ENCODE measurements at regions not wholly inside any gene's neighbourhood (a gene's known extent, or its start where the extent isn't known, plus 50 kb on each side); places are given as distances from the start of the nearest gene placed in this dataset.

GRCh38 chr2:21728133-21728532 is 604.4 kb downstream of the TDRD15 start:
- WGBS (ENCODE audit: extremely low coverage, insufficient coverage, low lambda C conversion rate): no CpG with 5 or more reads among the region's 2 CpGs

GRCh38 chr2:21730141-21730540 is 606.4 kb downstream of the TDRD15 start:
- Histone ChIP-seq H3K9ac (ENCODE audit: low read length) (no peak overlapping the region), H3K79me1 (ENCODE audit: low read length) (no peaks in the 10 kb centered on the region), H3K27me3 (ENCODE audit: insufficient read depth, low read length, poor library complexity) (no peaks in the 10 kb centered on the region), H3K36me3 (ENCODE audit: control insufficient read depth, insufficient read depth, low read length) (no peaks in the 10 kb centered on the region), H3K56ac (ENCODE audit: low read length) (no peak overlapping the region), H4K8ac (ENCODE audit: low read depth, low read length) (no peak overlapping the region), H3K23ac (ENCODE audit: low read length) (no peak overlapping the region), H2BK120ac (ENCODE audit: low read depth, low read length) (no peak overlapping the region), H2AK5ac (ENCODE audit: low read length) (no peak overlapping the region), H4K5ac (ENCODE audit: low read length) (no peak overlapping the region), H3K4me3 (ENCODE audit: low read length) (no peak overlapping the region), H3K27ac (ENCODE audit: low read depth, low read length) (no peak overlapping the region), H3K18ac (ENCODE audit: low read length) (no peak overlapping the region), H3K4me1 (ENCODE audit: control insufficient read depth, low read depth, low read length) (no peaks in the 10 kb centered on the region), H2BK5ac (ENCODE audit: low read length) (no peak overlapping the region), H3K79me2 (ENCODE audit: control insufficient read depth, insufficient read depth, low read length) (no peaks in the 10 kb centered on the region), H3K4me2 (ENCODE audit: low read length) (no peak overlapping the region), H2BK15ac (replicated peaks; ENCODE audit: low read depth) (no peak overlapping the region), H3K4ac (ENCODE audit: low read depth, low read length) (no peak overlapping the region)
- WGBS (ENCODE audit: extremely low coverage, insufficient coverage, low lambda C conversion rate): no CpG with 5 or more reads among the region's 3 CpGs
- no peak for DNase-seq

More at GRCh38 chr2:21728133-21728532, 604.4 kb downstream of the TDRD15 start:
- no peak overlapping the region for H3K18ac ChIP-seq (ENCODE audit: low read length)
- H3K4me2 ChIP-seq (ENCODE audit: low read length): no peak overlapping the region
- no peak overlapping the region for H2BK15ac ChIP-seq (replicated peaks; ENCODE audit: low read depth)
- no peak overlapping the region for H3K4ac ChIP-seq (ENCODE audit: low read depth, low read length)
- no peak overlapping the region for H2BK5ac ChIP-seq (ENCODE audit: low read length)
- no peak for DNase-seq
- no peak overlapping the region for H3K4me3 ChIP-seq (ENCODE audit: low read length)
- no peaks in the 10 kb centered on the region for H3K36me3 ChIP-seq (ENCODE audit: control insufficient read depth, insufficient read depth, low read length)
- no peak overlapping the region for H4K8ac ChIP-seq (ENCODE audit: low read depth, low read length)
- H3K9ac ChIP-seq (ENCODE audit: low read length): no peak overlapping the region
- no peak overlapping the region for H3K27ac ChIP-seq (ENCODE audit: low read depth, low read length)
- no peak overlapping the region for H2AK5ac ChIP-seq (ENCODE audit: low read length)
- H3K23ac ChIP-seq (ENCODE audit: low read length): no peak overlapping the region
- H3K27me3 ChIP-seq (ENCODE audit: insufficient read depth, low read length, poor library complexity): no peaks in the 10 kb centered on the region
- no peaks in the 10 kb centered on the region for H3K79me2 ChIP-seq (ENCODE audit: control insufficient read depth, insufficient read depth, low read length)
- no peak overlapping the region for H4K5ac ChIP-seq (ENCODE audit: low read length)
- H3K4me1 ChIP-seq (ENCODE audit: control insufficient read depth, low read depth, low read length): no peaks in the 10 kb centered on the region
- H2BK120ac ChIP-seq (ENCODE audit: low read depth, low read length): no peak overlapping the region
- no peaks in the 10 kb centered on the region for H3K79me1 ChIP-seq (ENCODE audit: low read length)
- no peak overlapping the region for H3K56ac ChIP-seq (ENCODE audit: low read length)

DNA sequence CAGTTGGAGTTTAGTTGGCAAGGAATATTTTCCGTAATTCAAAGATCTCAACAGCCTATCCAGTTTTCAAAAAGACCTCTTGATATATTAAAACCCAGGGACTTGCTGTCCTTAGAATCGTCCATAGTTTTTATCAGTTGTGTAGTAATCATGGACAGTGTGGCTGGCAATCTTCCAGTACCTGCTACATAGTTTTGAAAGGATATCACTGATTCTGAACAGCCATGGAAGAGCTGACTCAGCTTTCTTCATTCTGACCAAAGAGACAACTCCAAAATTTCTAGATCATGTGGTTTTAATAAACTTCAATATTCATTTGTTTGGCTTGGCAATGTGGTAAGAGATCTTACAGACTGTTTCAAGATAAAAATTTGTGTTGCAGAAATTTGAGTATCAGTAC is 616.7 kb downstream of the TDRD15 start:
- Histone ChIP-seq H3K23ac (ENCODE audit: low read length) (no peak overlapping the region), H2BK5ac (ENCODE audit: low read length) (no peak overlapping the region), H3K4ac (ENCODE audit: low read depth, low read length) (no peak overlapping the region), H3K4me2 (ENCODE audit: low read length) (no peak overlapping the region), H3K4me1 (ENCODE audit: control insufficient read depth, low read depth, low read length) (no peaks in the 10 kb centered on the region), H2BK120ac (ENCODE audit: low read depth, low read length) (no peak overlapping the region), H3K36me3 (ENCODE audit: control insufficient read depth, insufficient read depth, low read length) (no peaks in the 10 kb centered on the region), H3K79me2 (ENCODE audit: control insufficient read depth, insufficient read depth, low read length) (no peaks in the 10 kb centered on the region), H3K79me1 (ENCODE audit: low read length) (no peaks in the 10 kb centered on the region), H3K27me3 (ENCODE audit: insufficient read depth, low read length, poor library complexity) (no peaks in the 10 kb centered on the region), H2AK5ac (ENCODE audit: low read length) (no peak overlapping the region), H3K9ac (ENCODE audit: low read length) (no peak overlapping the region), H3K27ac (ENCODE audit: low read depth, low read length) (no peak overlapping the region), H2BK15ac (replicated peaks; ENCODE audit: low read depth) (no peak overlapping the region), H3K56ac (ENCODE audit: low read length) (no peak overlapping the region), H3K4me3 (ENCODE audit: low read length) (no peak overlapping the region), H4K8ac (ENCODE audit: low read depth, low read length) (no peak overlapping the region), H4K5ac (ENCODE audit: low read length) (no peak overlapping the region), H3K18ac (ENCODE audit: low read length) (no peak overlapping the region)
- DNase-seq: no peak
- no CpG with 5 or more reads among the region's 2 CpGs for WGBS (ENCODE audit: extremely low coverage, insufficient coverage, low lambda C conversion rate)

- Histone ChIP-seq H3K4ac (ENCODE audit: low read depth, low read length) (no peak overlapping the region), H2AK5ac (ENCODE audit: low read length) (no peak overlapping the region), H4K8ac (ENCODE audit: low read depth, low read length) (no peak overlapping the region), H3K79me2 (ENCODE audit: control insufficient read depth, insufficient read depth, low read length) (no peaks in the 10 kb centered on the region), H3K18ac (ENCODE audit: low read length) (no peak overlapping the region), H3K27ac (ENCODE audit: low read depth, low read length) (no peak overlapping the region), H3K4me3 (ENCODE audit: low read length) (no peak overlapping the region), H2BK15ac (replicated peaks; ENCODE audit: low read depth) (no peak overlapping the region), H3K9ac (ENCODE audit: low read length) (no peak overlapping the region), H3K36me3 (ENCODE audit: control insufficient read depth, insufficient read depth, low read length) (no peaks in the 10 kb centered on the region), H4K5ac (ENCODE audit: low read length) (no peak overlapping the region), H3K79me1 (ENCODE audit: low read length) (no peaks in the 10 kb centered on the region), H3K23ac (ENCODE audit: low read length) (no peak overlapping the region), H2BK5ac (ENCODE audit: low read length) (no peak overlapping the region), H3K4me1 (ENCODE audit: control insufficient read depth, low read depth, low read length) (no peaks in the 10 kb centered on the region), H3K4me2 (ENCODE audit: low read length) (no peak overlapping the region), H3K27me3 (ENCODE audit: insufficient read depth, low read length, poor library complexity) (no peaks in the 10 kb centered on the region), H3K56ac (ENCODE audit: low read length) (no peak overlapping the region), H2BK120ac (ENCODE audit: low read depth, low read length) (no peak overlapping the region)
- no CpG with 5 or more reads among the region's 3 CpGs for WGBS (ENCODE audit: extremely low coverage, insufficient coverage, low lambda C conversion rate)
- DNase-seq: no peak
Measured at GRCh38 chr2:21746499-21746898, 622.7 kb downstream of the TDRD15 start.

DNA sequence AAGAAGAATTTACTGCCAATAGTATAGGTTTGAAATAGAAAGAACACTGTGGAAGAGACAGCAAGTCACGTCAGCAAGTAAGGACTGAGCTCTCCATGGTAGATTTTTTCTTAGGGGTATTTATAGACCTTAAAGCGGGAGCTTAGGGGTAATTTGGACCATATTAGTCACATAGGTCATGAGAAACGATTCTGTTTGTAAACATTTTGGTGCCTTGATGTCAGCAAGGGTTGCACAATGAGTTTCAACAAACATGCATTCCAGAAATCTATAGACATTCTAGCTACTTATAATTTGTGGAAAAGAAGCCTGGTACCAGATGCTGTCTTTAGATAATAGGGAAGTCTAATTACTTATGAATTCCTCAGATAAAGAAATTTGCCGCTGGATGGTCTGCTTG is 624.7 kb downstream of the TDRD15 start:
- H2BK5ac ChIP-seq (ENCODE audit: low read length): no peak overlapping the region
- no peak overlapping the region for H3K4ac ChIP-seq (ENCODE audit: low read depth, low read length)
- H3K27me3 ChIP-seq (ENCODE audit: insufficient read depth, low read length, poor library complexity): no peaks in the 10 kb centered on the region
- no peak overlapping the region for H3K27ac ChIP-seq (ENCODE audit: low read depth, low read length)
- no peak overlapping the region for H2AK5ac ChIP-seq (ENCODE audit: low read length)
- H3K4me2 ChIP-seq (ENCODE audit: low read length): no peak overlapping the region
- no peak overlapping the region for H2BK120ac ChIP-seq (ENCODE audit: low read depth, low read length)
- H4K5ac ChIP-seq (ENCODE audit: low read length): no peak overlapping the region
- WGBS (ENCODE audit: extremely low coverage, insufficient coverage, low lambda C conversion rate): no CpG with 5 or more reads among the region's 4 CpGs
- no peaks in the 10 kb centered on the region for H3K79me2 ChIP-seq (ENCODE audit: control insufficient read depth, insufficient read depth, low read length)
- H3K9ac ChIP-seq (ENCODE audit: low read length): no peak overlapping the region
- H3K36me3 ChIP-seq (ENCODE audit: control insufficient read depth, insufficient read depth, low read length): no peaks in the 10 kb centered on the region
- H3K4me1 ChIP-seq (ENCODE audit: control insufficient read depth, low read depth, low read length): no peaks in the 10 kb centered on the region
- no peak overlapping the region for H3K56ac ChIP-seq (ENCODE audit: low read length)
- no peaks in the 10 kb centered on the region for H3K79me1 ChIP-seq (ENCODE audit: low read length)
- H4K8ac ChIP-seq (ENCODE audit: low read depth, low read length): no peak overlapping the region
- no peak overlapping the region for H3K4me3 ChIP-seq (ENCODE audit: low read length)
- H3K18ac ChIP-seq (ENCODE audit: low read length): no peak overlapping the region
- H2BK15ac ChIP-seq (replicated peaks; ENCODE audit: low read depth): no peak overlapping the region
- no peak overlapping the region for H3K23ac ChIP-seq (ENCODE audit: low read length)
- no peak for DNase-seq

- H3K23ac ChIP-seq (ENCODE audit: low read length): no peak overlapping the region
- no peak overlapping the region for H3K4me3 ChIP-seq (ENCODE audit: low read length)
- H3K9ac ChIP-seq (ENCODE audit: low read length): no peak overlapping the region
- H3K4me1 ChIP-seq (ENCODE audit: control insufficient read depth, low read depth, low read length): no peaks in the 10 kb centered on the region
- H3K36me3 ChIP-seq (ENCODE audit: control insufficient read depth, insufficient read depth, low read length): no peaks in the 10 kb centered on the region
- DNase-seq: peak; percentile 37
- H3K56ac ChIP-seq (ENCODE audit: low read length): no peak overlapping the region
- no peaks in the 10 kb centered on the region for H3K27me3 ChIP-seq (ENCODE audit: insufficient read depth, low read length, poor library complexity)
- no peak overlapping the region for H4K5ac ChIP-seq (ENCODE audit: low read length)
- H3K79me2 ChIP-seq (ENCODE audit: control insufficient read depth, insufficient read depth, low read length): no peaks in the 10 kb centered on the region
- no peak overlapping the region for H3K27ac ChIP-seq (ENCODE audit: low read depth, low read length)
- H3K18ac ChIP-seq (ENCODE audit: low read length): no peak overlapping the region
- H3K4ac ChIP-seq (ENCODE audit: low read depth, low read length): no peak overlapping the region
- no peak overlapping the region for H2AK5ac ChIP-seq (ENCODE audit: low read length)
- no peak overlapping the region for H2BK15ac ChIP-seq (replicated peaks; ENCODE audit: low read depth)
- H3K4me2 ChIP-seq (ENCODE audit: low read length): no peak overlapping the region
- H3K79me1 ChIP-seq (ENCODE audit: low read length): no peaks in the 10 kb centered on the region
- no peak overlapping the region for H2BK120ac ChIP-seq (ENCODE audit: low read depth, low read length)
- no CpG with 5 or more reads among the region's 5 CpGs for WGBS (ENCODE audit: extremely low coverage, insufficient coverage, low lambda C conversion rate)
- H2BK5ac ChIP-seq (ENCODE audit: low read length): no peak overlapping the region
- H4K8ac ChIP-seq (ENCODE audit: low read depth, low read length): no peak overlapping the region
Measured at GRCh38 chr2:21754164-21754788, 630.5 kb downstream of the TDRD15 start.
